NCI-H1105 treated with DMSO at 0.1 percent for 48 hours (cell line): ENCODE measurements at regions not wholly inside any gene's neighbourhood (a gene's known extent, or its start where the extent isn't known, plus 50 kb on each side); places are given as distances from the start of the nearest gene placed in this dataset.
"Not testable (repeated sequence)": the region's sequence is repeated elsewhere in the genome, so short reads cannot be mapped to it uniquely, and the experiment has no call there.

Experiments
- DNase-seq: peaks from one replicate; lab custom pipeline; 2025; lab: John Stamatoyannopoulos, UW

- DNase-seq, result no peak
These were observed 143.2 kb downstream of the NPIPB5 start for GRCh38 chr16:22653876-22654275.

GRCh38 chr16:22656573-22656972, 145.9 kb downstream of the NPIPB5 start:
- DNase-seq, result not testable (repeated sequence)

DNA sequence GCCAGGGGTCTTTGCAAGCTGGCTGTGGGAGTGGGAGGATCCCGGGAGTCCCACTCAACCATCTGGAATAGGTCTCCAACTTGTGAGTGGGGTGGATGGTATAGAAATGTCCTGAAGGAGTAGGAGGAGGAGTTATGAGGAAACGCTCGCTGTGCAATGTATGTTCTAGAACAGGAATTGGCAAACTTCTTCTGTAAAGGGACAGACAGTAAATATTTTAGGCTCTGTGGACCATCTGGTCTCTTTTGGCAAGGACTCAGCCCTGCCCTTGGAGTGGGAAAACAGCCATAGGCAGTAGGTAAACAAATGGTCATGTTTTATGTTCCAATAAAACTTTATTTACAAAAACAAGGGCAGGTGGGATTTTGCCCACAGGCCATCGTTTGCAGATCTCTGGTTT, 149.2 kb downstream of the NPIPB5 start:
- no peak for DNase-seq

DNA sequence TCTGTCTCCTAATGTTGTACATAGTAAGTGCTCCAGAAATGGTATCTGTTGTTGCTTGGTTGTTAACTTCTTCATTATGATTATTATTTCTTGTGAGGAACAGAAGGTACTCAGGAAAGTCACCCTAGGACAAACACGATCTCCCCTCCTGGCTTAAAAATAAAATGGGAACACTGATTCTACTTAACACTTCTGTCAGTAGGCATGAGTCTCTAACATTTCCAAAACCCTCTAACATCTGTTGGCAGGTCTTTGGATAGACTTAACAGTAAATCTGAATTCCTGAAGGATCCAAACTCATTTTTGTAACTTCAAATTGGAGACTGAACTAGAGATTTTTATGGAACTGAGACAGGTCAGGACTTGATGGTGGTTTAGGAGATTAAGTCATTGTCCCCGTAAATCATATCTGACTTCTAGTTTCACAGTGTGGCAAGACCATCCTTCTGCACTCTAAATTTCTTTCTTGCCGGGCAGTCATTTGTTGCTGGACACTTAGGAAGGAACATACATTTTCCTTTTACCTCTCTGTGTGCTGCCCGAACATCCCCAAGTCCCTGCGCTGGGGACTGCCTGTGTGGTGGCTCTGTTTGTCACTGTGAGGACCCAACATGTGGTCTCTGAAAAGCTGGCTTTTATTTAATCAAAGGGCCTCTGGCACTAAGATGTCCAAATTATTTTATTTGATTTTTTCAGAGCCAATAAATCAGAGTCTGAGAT, 149.9 kb downstream of the NPIPB5 start:
- DNase-seq, result no peak

- no peak for DNase-seq
These were observed 150.5 kb downstream of the NPIPB5 start for GRCh38 chr16:22661161-22661647.

DNA sequence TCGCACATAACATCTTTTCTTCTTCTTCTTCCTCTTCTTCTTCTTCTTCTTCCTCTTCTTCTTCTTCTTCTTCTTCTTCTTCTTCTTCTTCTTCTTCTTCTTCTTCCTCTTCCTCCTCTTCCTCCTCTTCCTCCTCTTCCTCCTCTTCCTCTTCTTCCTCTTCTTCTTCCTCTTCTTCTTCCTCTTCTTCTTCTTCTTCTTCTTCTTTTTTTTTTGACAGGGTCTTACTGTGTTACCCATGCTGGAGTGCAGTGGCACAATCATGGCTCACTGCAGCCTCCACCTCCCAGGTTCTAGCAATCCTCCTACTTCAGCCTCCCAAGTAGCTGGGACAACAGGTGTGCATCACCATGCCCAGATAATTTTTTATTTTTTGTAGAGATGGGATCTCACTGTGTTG, 151.0 kb upstream of the HS3ST2 start:
- DNase-seq, result not testable (repeated sequence)

DNA sequence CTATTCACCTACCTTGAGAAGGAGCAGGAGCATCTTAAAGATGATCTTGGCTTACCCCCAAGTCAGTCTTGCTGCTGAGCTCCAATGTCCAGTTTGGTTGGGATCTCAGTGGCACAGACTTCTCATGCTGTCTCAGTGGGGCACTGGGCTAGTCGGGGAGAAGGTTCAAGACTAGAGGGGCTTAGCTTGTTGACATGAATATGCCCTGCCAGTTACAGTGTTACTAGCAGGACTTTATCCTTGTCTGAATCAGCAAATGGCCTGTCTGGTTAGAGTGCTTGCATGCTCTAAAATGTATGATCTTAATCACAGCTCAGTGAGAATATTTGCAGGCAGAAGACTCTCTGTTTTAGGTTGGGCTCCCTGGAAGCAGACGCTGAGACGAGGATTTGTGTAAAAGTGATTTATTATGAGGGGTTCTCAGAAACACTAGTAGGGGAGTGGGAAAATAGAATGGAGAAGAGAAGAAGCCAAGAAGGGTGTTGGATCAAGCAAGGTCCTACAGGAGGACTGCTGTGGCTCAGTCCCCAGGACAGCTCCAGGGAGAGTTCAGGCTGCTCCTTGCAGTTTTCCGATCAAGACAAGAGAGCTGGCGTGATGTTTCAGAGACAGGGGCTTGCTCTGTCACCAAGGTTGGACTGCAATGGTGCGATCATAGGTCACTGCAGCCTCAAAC, 150.4 kb upstream of the HS3ST2 start:
- DNase-seq, result no peak

DNA sequence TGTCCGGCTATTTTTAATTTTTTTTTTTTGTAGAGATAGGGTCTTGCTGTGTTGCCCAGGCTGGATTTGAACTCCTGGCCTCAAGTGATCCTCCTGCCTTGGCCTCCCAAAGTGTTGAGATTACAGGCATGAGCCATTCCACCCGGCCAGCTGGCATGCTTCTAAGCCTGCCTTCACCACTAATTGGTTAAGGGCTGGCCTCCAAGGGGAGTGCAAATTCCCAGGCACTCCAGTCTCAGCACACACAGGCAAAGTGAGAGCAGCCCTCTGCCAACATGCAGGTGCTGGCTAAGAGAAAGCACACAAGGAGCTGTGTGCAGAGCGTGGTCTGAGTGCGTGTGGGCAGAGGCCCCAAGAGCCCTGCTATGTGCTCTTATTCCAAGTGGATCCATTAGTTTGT, 149.8 kb upstream of the HS3ST2 start:
- no peak for DNase-seq

GRCh38 chr16:22664561-22664997, 149.4 kb upstream of the HS3ST2 start:
- DNase-seq, result no peak

DNA sequence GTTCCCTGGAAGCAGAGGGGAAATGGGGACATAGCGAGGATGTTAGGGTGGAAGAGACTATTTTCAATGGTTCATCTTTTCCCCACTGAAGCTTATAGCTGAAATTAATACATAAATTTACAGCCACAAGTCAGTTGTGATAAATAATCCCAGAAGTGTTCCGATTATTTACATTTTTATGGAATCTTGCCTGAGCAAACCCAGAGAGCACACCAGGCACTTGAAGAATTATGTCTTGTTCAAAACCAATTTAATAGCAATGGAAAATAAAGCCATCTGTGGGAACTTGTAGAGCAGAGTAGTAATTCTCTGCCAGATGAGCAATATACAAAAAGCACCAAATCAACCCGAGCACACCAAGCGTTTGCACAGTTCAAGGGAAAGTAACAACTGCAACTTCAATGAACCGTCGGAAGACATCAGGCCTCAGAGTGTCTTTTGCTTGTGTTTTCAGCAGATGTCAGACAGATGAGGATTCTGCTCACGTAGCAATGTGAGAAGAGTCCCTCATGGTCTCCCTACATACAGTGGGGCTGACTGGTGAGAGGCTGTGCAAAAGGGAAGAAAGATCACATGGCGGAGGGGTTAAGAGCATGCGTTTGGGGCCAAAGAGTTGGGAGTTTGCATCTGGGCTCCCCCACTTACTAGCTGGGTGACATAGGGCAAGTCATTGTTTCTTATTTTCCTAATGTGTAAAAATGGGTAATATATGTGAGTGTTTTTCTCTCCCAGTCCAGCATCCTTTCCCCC, 148.7 kb upstream of the HS3ST2 start:
- DNase-seq, result no peak

DNA sequence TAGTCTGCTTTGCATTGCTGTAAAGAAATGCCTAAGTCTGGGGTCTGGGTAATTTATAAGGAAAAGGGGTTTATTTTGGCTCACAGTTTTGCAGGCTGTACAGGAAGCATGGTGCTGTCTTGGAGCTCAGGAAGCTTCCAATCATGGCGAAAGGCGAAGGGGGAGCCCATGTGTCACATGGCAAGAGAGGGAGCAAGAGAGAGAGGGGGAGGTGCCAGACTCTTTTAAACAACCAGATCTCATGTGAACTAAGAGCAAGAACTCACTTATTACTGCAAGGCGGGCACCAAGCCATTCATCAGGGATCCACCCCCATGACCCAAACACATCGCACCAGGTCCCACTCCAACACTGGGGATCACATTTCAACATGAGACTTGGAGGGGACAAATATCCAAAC, 148.2 kb upstream of the HS3ST2 start:
- no peak for DNase-seq

DNA sequence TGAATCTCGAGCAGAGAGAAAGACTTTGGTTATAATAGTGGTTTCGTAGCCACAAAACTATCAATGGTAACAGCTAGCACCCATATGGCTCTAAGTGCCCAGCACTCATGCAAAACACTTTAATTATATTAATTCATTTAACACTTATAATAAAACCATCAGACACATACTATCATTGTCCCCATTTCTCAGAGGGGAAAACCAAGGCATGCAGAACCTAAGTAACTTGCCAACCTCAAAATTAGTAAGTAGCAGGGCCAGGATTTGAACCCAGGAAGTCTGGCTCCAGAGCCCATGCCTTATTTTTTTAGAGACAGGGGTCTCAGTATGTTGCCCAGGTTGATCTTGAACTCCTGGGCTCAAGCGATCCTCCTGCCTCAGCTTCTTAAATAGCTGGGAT, 145.6 kb upstream of the HS3ST2 start:
- no peak for DNase-seq

- DNase-seq, result no peak
These were observed 143.9 kb upstream of the HS3ST2 start for GRCh38 chr16:22670044-22670536.

- DNase-seq, result no peak
These were observed 143.4 kb upstream of the HS3ST2 start for GRCh38 chr16:22670551-22671041.

- DNase-seq, result no peak
These were observed 142.5 kb upstream of the HS3ST2 start for GRCh38 chr16:22671301-22672076.

- no peak for DNase-seq
These were observed 141.1 kb upstream of the HS3ST2 start for GRCh38 chr16:22672830-22673210.

DNA sequence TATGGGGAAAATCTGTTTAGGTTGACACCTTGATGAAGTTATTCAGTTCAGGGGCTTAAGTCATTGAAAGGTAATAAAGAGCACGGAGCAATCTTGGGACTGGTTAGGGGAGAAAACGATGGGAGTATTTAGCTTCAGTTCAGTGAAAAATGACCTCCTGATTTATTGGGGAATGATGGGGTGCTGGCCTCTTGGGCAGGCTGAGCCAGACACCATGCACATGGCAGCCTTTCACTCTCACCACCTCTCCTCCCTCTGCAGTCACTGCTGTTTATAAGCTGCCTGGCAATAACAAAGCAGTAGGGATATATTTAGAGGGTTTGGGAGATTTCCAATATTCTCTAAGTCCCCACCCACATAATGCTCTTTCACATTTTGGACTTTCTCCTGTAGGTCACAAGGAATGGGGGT, 140.5 kb upstream of the HS3ST2 start:
- DNase-seq, result no peak

DNA sequence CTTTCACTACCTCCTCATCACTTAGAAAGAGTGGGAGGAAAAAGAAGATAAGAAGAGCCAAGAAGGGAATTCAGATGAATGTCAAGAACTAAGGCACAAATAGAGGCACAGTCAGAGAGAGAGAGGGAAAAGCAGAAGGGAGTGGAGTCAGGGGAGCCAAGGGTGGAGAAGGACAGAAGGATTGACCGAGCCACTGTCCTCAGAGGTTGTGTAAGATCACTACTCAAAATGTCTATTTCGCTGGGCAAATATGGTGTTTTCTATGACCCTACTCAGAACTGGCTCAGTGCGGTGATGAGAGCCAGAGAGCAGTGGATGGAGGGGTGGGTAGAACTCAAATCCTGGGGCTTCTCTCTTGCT, 139.2 kb upstream of the HS3ST2 start:
- DNase-seq, result no peak

GRCh38 chr16:22675745-22676540, 138.0 kb upstream of the HS3ST2 start:
- no peak for DNase-seq

DNA sequence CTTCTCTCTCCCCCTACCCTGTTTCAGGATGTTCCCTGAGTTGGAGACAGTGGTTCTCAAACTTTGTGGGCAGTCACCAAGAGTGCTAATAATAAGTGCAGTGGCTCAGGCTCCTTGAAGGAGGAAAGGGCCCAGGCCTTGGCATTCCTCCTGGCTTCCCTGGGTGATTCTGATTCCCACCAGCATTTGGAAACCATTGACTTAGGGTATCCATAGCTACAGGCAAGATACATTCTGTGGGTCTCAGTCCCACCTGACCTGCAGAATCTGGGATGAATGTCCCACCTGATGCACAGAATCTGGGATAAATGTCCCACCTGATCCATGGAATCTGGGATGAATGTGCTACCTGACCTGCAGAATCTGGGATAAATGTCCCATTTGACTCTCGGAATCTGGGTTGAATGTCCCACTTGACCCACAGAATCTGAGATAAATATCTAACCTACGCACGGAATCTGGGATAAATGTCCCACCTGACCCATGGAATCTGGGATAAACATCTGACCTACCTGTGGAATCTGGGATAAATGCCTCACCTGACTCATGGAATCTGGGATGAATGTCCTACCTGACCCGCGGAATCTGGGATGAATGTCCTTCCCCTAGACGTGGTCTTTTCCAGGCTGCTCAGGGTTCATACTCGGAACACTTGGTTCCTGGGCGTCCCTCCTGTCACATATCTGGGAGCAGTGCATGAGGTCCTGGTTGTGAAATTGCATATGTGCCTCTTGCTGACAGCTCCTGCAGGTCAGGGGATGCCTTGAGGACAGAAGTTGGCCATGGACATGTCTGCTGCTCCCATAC, 136.7 kb upstream of the HS3ST2 start:
- DNase-seq, result no peak
